ENCODE measurements at regions not wholly inside any gene's neighbourhood (a gene's known extent, or its start where the extent isn't known, plus 50 kb on each side); places are given as distances from the start of the nearest gene placed in this dataset.

DNA sequence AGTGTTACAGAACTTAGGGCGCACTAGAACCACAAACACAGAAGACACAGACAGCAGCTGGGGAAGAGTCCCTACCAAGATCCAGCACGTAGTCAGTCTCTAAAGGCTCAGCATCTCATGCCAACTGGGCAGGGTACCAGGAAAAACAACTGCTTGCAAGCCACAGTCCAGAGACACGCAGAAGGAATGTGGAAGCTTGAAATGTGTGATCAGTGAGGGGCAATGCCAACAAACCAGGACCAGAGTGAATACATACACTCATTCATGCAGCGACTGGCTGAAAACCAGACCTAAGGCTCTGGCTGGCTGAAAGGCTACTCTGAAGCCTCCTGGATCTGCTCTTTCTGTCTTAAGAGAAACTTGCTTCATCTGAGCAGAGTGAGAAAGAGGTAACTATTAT is 1484.8 kb downstream of the EFNB2 start:
- TF ChIP-seq, protein P1, sequence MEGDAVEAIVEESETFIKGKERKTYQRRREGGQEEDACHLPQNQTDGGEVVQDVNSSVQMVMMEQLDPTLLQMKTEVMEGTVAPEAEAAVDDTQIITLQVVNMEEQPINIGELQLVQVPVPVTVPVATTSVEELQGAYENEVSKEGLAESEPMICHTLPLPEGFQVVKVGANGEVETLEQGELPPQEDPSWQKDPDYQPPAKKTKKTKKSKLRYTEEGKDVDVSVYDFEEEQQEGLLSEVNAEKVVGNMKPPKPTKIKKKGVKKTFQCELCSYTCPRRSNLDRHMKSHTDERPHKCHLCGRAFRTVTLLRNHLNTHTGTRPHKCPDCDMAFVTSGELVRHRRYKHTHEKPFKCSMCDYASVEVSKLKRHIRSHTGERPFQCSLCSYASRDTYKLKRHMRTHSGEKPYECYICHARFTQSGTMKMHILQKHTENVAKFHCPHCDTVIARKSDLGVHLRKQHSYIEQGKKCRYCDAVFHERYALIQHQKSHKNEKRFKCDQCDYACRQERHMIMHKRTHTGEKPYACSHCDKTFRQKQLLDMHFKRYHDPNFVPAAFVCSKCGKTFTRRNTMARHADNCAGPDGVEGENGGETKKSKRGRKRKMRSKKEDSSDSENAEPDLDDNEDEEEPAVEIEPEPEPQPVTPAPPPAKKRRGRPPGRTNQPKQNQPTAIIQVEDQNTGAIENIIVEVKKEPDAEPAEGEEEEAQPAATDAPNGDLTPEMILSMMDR (IDR thresholded peaks at IDR 0.05) = no peak
- Histone ChIP-seq H3K4me3 (no peak overlapping the region), H3K27ac (no peak overlapping the region), H3K4me1 (no peaks in the 10 kb centered on the region), H3K36me3 (no peaks in the 10 kb centered on the region), H3K27me3 (no peaks in the 10 kb centered on the region), H3K9me3 (no peaks in the 10 kb centered on the region)
- DNase-seq (ENCODE audit: low spot score) = no peak

DNA sequence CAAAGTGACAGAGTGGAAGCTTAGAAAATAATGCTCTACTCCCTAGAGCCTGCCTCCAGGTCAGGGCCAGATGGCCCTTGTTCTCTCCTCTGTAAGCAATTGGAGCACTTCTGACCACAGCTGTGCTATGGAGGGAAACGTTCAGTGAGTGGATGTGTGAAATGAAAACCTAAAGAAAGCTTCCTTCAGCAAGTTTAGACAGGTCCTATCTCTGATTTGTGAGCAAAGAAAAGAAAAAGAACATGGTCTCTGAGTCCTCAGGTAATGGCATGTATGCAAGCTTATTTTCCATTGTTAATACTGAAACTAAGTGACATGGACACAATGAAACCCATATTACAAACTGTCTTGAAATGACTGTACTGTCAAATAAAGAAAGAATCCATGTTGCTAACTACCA is 1486.8 kb downstream of the EFNB2 start:
- Histone ChIP-seq H3K27me3 (no peaks in the 10 kb centered on the region), H3K9me3 (no peaks in the 10 kb centered on the region), H3K36me3 (no peaks in the 10 kb centered on the region), H3K27ac (no peak overlapping the region), H3K4me3 (no peak overlapping the region), H3K4me1 (no peaks in the 10 kb centered on the region)
- TF ChIP-seq, protein P1 (IDR thresholded peaks at IDR 0.05) = no peak
- DNase-seq (ENCODE audit: low spot score) = no peak

DNA sequence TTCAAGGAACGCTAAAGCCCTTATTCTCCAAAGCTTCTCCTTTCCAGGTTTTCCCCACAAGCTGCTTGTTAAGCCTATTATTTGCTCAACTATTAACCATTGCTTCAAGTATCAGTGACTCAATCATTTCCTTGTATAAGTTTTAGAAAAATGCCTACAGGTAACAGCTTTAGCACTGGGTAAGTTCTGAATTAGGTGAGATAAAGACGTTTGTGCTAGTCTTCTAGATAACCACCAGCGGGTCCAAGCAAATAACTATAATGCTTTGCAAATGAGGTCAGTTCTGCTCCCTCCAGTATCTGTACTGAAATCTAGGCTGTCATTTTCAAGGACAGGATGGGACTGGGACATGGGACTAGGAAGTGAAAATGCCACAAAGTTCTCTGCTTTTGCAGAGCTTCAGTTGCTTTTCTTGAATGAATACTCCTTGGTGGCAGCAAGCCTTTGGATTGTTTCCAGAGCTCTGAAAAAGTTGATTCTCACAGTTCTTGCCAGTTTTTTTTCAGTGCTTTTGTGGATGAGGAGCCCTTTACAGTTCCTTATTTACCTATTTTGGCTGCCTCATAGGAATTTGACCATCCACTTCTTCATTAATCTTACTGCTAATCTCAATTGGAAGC is 1487.7 kb downstream of the EFNB2 start:
- TF ChIP-seq, protein P1 (IDR thresholded peaks at IDR 0.05) = no peak
- no peaks in the 10 kb centered on the region for H3K4me1 ChIP-seq
- H3K36me3 ChIP-seq = no peaks in the 10 kb centered on the region
- no peak overlapping the region for H3K4me3 ChIP-seq
- DNase-seq (ENCODE audit: low spot score) = no peak
- H3K27me3 ChIP-seq = no peaks in the 10 kb centered on the region
- no peak overlapping the region for H3K27ac ChIP-seq
- no peaks in the 10 kb centered on the region for H3K9me3 ChIP-seq

DNA sequence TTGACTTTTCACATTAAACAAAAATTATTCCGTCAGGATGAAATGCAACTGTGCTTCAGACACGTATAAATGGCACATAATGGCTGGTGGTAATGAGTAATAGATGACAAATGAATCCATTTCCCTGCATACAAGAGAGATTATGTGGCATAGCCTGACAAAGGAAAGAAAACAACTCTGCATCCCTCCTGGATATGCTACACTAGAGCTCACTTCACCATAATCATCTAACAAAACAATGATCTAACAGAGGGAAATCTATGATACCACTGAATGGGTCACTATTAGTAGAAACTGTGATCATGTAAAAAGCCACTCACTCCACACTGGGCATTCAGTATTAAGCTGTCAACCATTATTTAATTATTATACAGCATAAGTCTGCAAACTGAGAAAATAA is 1498.4 kb downstream of the EFNB2 start:
- H3K4me3 ChIP-seq = no peak overlapping the region
- TF ChIP-seq, protein P1 (IDR thresholded peaks at IDR 0.05) = no peak
- no peak for DNase-seq (ENCODE audit: low spot score)
- no peak overlapping the region for H3K27ac ChIP-seq
- H3K36me3 ChIP-seq = no peaks in the 10 kb centered on the region
- no peaks in the 10 kb centered on the region for H3K9me3 ChIP-seq
- H3K27me3 ChIP-seq = no peaks in the 10 kb centered on the region
- H3K4me1 ChIP-seq = no peaks in the 10 kb centered on the region

DNA sequence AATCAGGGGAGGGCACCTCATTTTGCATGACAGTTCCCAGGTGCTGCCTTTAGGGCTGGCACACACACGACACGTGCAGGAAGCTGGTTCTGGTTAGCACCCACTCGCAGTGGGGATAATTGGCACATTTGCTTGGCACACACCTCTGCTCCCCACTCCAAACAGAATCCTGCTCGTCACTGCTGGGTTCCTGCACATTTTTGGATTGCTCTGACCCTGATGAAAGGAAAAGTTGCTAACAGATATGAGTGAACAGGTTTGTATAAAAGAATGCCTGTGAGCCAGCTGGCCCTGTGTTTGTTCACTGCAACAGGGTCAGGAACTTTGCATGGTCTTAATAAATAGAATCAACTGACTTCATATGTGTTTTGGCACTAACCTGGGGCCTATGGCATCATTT is 1500.4 kb downstream of the EFNB2 start:
- Histone ChIP-seq H3K27ac (no peak overlapping the region), H3K36me3 (no peaks in the 10 kb centered on the region), H3K9me3 (no peaks in the 10 kb centered on the region), H3K4me1 (no peaks in the 10 kb centered on the region), H3K27me3 (no peaks in the 10 kb centered on the region), H3K4me3 (no peak overlapping the region)
- no peak for DNase-seq (ENCODE audit: low spot score)
- TF ChIP-seq, protein P1 (IDR thresholded peaks at IDR 0.05) = no peak

DNA sequence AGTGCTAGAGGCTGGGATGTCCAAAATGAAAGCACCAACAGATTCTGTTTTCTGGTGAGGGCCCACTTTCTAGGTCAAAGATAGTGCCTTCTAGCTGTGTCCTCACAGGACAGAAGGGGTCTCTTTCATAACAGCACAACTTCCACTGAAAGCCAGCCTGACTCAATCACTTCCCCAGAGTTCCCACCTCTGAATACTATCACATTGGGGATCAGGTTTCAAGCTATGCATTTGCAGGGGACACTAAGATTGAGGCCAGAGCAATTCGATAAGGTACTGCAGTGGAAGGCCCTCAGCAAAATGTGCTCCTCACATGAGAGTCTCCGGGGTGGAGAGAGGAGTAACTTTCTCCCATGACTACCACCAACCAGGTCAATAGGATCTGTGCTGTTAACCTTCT is 1501.5 kb downstream of the EFNB2 start:
- H3K9me3 ChIP-seq = no peaks in the 10 kb centered on the region
- no peak for DNase-seq (ENCODE audit: low spot score)
- no peak overlapping the region for H3K27ac ChIP-seq
- H3K4me1 ChIP-seq = no peaks in the 10 kb centered on the region
- no peaks in the 10 kb centered on the region for H3K36me3 ChIP-seq
- TF ChIP-seq, protein P1 (IDR thresholded peaks at IDR 0.05) = no peak
- H3K27me3 ChIP-seq = no peaks in the 10 kb centered on the region
- H3K4me3 ChIP-seq = no peak overlapping the region

Data from right atrium auricular region (tissue), 2 donors.